ENCODE measurements at regions not wholly inside any gene's neighbourhood (a gene's known extent, or its start where the extent isn't known, plus 50 kb on each side); places are given as distances from the start of the nearest gene placed in this dataset.

DNA sequence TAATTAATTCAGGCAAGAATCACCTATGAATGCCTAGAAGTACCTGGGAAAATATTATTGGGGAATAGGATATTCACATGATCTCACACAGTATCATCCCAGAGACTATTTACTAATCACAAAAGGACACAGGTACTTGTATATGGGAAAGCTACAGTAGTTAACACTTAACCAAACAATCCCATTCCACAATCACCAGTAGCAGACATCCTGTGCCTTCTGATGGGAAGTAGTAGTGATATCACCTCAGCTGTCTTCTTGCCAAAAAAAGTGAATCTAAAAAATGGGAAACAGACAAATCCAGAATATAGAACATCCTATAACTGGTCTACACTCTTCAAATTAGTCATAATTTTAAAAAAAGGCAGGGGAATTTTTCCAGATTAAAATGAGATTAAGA, 75.6 kb upstream of the CCDC150 start:
- H3K36me3 Mint-ChIP-seq (ENCODE audit: low read depth): peaks cover 7% of the 10 kb centered on the region; the same call in 2 of the 3 replicates
- Histone ChIP-seq H2AFZ (no peak overlapping the region), H4K20me1 (replicated peaks; ENCODE audit: insufficient read depth) (no peaks in the 10 kb centered on the region), H3F3A (replicated peaks; ENCODE audit: low read depth) (no peaks in the 10 kb centered on the region), H3K27me3 (ENCODE audit: insufficient read depth) (no peaks in the 10 kb centered on the region), H3K36me3 (ENCODE audit: insufficient read depth) (no peaks in the 10 kb centered on the region), H3K9me2 (ENCODE audit: insufficient read depth) (no peaks in the 10 kb centered on the region; the same call in 1 of the 2 replicates), H3K79me2 (replicated peaks; ENCODE audit: insufficient read depth) (no peaks in the 10 kb centered on the region), H3K4me1 (ENCODE audit: insufficient read depth) (no peaks in the 10 kb centered on the region), H3K27ac (ENCODE audit: low read depth) (no peak overlapping the region), H3K4me2 (no peak overlapping the region), H3K4me3 (no peak overlapping the region)
- no peak for TF ChIP-seq CREB1 (CRISPR knock-in tag; IDR thresholded peaks at IDR 0.05; ENCODE audit: low read depth)
- no peak for TF ChIP-seq EZH2 (IDR thresholded peaks at IDR 0.05; ENCODE audit: low read depth, unreplicated experiment)
- TF ChIP-seq, protein P1, sequence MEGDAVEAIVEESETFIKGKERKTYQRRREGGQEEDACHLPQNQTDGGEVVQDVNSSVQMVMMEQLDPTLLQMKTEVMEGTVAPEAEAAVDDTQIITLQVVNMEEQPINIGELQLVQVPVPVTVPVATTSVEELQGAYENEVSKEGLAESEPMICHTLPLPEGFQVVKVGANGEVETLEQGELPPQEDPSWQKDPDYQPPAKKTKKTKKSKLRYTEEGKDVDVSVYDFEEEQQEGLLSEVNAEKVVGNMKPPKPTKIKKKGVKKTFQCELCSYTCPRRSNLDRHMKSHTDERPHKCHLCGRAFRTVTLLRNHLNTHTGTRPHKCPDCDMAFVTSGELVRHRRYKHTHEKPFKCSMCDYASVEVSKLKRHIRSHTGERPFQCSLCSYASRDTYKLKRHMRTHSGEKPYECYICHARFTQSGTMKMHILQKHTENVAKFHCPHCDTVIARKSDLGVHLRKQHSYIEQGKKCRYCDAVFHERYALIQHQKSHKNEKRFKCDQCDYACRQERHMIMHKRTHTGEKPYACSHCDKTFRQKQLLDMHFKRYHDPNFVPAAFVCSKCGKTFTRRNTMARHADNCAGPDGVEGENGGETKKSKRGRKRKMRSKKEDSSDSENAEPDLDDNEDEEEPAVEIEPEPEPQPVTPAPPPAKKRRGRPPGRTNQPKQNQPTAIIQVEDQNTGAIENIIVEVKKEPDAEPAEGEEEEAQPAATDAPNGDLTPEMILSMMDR (conservative IDR thresholded peaks at IDR 0.05; ENCODE audit: low read depth in 2 of 2): no peak
- TF ChIP-seq, protein P2, sequence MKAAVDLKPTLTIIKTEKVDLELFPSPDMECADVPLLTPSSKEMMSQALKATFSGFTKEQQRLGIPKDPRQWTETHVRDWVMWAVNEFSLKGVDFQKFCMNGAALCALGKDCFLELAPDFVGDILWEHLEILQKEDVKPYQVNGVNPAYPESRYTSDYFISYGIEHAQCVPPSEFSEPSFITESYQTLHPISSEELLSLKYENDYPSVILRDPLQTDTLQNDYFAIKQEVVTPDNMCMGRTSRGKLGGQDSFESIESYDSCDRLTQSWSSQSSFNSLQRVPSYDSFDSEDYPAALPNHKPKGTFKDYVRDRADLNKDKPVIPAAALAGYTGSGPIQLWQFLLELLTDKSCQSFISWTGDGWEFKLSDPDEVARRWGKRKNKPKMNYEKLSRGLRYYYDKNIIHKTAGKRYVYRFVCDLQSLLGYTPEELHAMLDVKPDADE (IDR thresholded peaks at IDR 0.05): no peak
- TF ChIP-seq STAT1 (IDR thresholded peaks at IDR 0.05; ENCODE audit: unreplicated experiment): no peak
- TF ChIP-seq, protein P3, sequence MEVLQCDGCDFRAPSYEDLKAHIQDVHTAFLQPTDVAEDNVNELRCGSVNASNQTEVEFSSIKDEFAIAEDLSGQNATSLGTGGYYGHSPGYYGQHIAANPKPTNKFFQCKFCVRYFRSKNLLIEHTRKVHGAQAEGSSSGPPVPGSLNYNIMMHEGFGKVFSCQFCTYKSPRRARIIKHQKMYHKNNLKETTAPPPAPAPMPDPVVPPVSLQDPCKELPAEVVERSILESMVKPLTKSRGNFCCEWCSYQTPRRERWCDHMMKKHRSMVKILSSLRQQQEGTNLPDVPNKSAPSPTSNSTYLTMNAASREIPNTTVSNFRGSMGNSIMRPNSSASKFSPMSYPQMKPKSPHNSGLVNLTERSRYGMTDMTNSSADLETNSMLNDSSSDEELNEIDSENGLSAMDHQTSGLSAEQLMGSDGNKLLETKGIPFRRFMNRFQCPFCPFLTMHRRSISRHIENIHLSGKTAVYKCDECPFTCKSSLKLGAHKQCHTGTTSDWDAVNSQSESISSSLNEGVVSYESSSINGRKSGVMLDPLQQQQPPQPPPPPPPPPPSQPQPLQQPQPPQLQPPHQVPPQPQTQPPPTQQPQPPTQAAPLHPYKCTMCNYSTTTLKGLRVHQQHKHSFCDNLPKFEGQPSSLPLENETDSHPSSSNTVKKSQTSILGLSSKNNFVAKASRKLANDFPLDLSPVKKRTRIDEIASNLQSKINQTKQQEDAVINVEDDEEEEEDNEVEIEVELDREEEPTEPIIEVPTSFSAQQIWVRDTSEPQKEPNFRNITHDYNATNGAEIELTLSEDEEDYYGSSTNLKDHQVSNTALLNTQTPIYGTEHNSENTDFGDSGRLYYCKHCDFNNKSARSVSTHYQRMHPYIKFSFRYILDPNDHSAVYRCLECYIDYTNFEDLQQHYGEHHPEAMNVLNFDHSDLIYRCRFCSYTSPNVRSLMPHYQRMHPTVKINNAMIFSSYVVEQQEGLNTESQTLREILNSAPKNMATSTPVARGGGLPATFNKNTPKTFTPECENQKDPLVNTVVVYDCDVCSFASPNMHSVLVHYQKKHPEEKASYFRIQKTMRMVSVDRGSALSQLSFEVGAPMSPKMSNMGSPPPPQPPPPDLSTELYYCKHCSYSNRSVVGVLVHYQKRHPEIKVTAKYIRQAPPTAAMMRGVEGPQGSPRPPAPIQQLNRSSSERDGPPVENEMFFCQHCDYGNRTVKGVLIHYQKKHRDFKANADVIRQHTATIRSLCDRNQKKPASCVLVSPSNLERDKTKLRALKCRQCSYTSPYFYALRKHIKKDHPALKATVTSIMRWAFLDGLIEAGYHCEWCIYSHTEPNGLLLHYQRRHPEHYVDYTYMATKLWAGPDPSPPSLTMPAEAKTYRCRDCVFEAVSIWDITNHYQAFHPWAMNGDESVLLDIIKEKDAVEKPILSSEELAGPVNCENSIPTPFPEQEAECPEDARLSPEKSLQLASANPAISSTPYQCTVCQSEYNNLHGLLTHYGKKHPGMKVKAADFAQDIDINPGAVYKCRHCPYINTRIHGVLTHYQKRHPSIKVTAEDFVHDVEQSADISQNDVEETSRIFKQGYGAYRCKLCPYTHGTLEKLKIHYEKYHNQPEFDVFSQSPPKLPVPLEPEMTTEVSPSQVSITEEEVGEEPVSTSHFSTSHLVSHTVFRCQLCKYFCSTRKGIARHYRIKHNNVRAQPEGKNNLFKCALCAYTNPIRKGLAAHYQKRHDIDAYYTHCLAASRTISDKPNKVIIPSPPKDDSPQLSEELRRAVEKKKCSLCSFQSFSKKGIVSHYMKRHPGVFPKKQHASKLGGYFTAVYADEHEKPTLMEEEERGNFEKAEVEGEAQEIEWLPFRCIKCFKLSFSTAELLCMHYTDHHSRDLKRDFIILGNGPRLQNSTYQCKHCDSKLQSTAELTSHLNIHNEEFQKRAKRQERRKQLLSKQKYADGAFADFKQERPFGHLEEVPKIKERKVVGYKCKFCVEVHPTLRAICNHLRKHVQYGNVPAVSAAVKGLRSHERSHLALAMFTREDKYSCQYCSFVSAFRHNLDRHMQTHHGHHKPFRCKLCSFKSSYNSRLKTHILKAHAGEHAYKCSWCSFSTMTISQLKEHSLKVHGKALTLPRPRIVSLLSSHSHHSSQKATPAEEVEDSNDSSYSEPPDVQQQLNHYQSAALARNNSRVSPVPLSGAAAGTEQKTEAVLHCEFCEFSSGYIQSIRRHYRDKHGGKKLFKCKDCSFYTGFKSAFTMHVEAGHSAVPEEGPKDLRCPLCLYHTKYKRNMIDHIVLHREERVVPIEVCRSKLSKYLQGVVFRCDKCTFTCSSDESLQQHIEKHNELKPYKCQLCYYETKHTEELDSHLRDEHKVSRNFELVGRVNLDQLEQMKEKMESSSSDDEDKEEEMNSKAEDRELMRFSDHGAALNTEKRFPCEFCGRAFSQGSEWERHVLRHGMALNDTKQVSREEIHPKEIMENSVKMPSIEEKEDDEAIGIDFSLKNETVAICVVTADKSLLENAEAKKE (CRISPR knock-in tag; IDR thresholded peaks at IDR 0.05): no peak
- TF ChIP-seq JUNB (IDR thresholded peaks at IDR 0.05; ENCODE audit: unreplicated experiment): no peak
- TF ChIP-seq, protein P4, sequence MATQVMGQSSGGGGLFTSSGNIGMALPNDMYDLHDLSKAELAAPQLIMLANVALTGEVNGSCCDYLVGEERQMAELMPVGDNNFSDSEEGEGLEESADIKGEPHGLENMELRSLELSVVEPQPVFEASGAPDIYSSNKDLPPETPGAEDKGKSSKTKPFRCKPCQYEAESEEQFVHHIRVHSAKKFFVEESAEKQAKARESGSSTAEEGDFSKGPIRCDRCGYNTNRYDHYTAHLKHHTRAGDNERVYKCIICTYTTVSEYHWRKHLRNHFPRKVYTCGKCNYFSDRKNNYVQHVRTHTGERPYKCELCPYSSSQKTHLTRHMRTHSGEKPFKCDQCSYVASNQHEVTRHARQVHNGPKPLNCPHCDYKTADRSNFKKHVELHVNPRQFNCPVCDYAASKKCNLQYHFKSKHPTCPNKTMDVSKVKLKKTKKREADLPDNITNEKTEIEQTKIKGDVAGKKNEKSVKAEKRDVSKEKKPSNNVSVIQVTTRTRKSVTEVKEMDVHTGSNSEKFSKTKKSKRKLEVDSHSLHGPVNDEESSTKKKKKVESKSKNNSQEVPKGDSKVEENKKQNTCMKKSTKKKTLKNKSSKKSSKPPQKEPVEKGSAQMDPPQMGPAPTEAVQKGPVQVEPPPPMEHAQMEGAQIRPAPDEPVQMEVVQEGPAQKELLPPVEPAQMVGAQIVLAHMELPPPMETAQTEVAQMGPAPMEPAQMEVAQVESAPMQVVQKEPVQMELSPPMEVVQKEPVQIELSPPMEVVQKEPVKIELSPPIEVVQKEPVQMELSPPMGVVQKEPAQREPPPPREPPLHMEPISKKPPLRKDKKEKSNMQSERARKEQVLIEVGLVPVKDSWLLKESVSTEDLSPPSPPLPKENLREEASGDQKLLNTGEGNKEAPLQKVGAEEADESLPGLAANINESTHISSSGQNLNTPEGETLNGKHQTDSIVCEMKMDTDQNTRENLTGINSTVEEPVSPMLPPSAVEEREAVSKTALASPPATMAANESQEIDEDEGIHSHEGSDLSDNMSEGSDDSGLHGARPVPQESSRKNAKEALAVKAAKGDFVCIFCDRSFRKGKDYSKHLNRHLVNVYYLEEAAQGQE (IDR thresholded peaks at IDR 0.05; ENCODE audit: unreplicated experiment): no peak
- no peak for TF ChIP-seq POLR2AphosphoS5 (IDR thresholded peaks at IDR 0.05; ENCODE audit: low read depth)
- no peak for TF ChIP-seq ZNF114 (CRISPR knock-in tag; IDR thresholded peaks at IDR 0.05)
- TF ChIP-seq ZNF331 (CRISPR knock-in tag; IDR thresholded peaks at IDR 0.05; ENCODE audit: low read depth): no peak
- no peak for TF ChIP-seq NANOG (IDR thresholded peaks at IDR 0.05; ENCODE audit: borderline replicate concordance)
- no peak for TF ChIP-seq EZH2phosphoT487 (IDR thresholded peaks at IDR 0.05; ENCODE audit: unreplicated experiment)
- no peak overlapping the region for H3K4me3 Mint-ChIP-seq
- H3K9me3 Mint-ChIP-seq: peaks cover 16% of the 10 kb centered on the region; the same call in 2 of the 3 replicates
- no peak for ATAC-seq
- peaks cover 3% of the 10 kb centered on the region for H3K27me3 Mint-ChIP-seq (ENCODE audit: insufficient read depth, low read depth, poor library complexity)
- H3K27ac Mint-ChIP-seq: no peak overlapping the region
- peaks cover 4% of the 10 kb centered on the region for H3K4me1 Mint-ChIP-seq
- no peak for DNase-seq (ENCODE audit: low spot score)

All from GM23338 (cell line).